Ovary (tissue), 3 donors: ENCODE measurements at regions not wholly inside any gene's neighbourhood (a gene's known extent, or its start where the extent isn't known, plus 50 kb on each side); places are given as distances from the start of the nearest gene placed in this dataset.

Experiments used
- CTCF ChIP-seq, 3 donors: fragments of 450-650 bp in 2 of 3; fragments of 200-600 bp in 1 of 3; IDR thresholded peaks; one replicate each; pipeline versions ENCODE4 v1.5.1 to v1.8.0; 2016 to 2022; ENCODE audit warnings: antibody characterized with exemption in 3 of 3, mild to moderate bottlenecking in 1 of 3
- EP300 ChIP-seq: sonication (generic); formaldehyde crosslinking; IDR thresholded peaks from one replicate; pipeline ENCODE4 v1.6.1; 2017; ENCODE audit warnings: antibody characterized with exemption
- POLR2A ChIP-seq: fragments of 450-650 bp; IDR thresholded peaks from one replicate; pipeline ENCODE4 v1.6.1; 2017; ENCODE audit warnings: antibody characterized with exemption, mild to moderate bottlenecking, moderate library complexity
- donor health status: DM: no; HTN: no; CAD: no.

GRCh38 chr5:126000507-126000906 is 422.7 kb upstream of the GRAMD2B start:
- TF ChIP-seq CTCF (IDR thresholded peaks at IDR 0.05) (no peak), POLR2A (no peak), EP300 (no peak)
